Lung (tissue), 11 donors: ENCODE measurements at regions not wholly inside any gene's neighbourhood (a gene's known extent, or its start where the extent isn't known, plus 50 kb on each side); places are given as distances from the start of the nearest gene placed in this dataset.

Experiments
- ATAC-seq: fragments of 200-7000 bp; cut with Tn5 transposase; one replicate; pipeline ENCODE4 v1.9.1; 2020; ENCODE audit warnings: moderate number of reproducible peaks; ENCODE audit not compliant: insufficient read depth, low FRiP score
- DNase-seq, 3 donors: peaks; one replicate each; pipeline ENCODE4 v3.0.0-alpha.2; 2013 to 2017
- H3K27ac ChIP-seq, 2 donors: one replicate each; pipeline ENCODE4 v1.5.1; 2013; ENCODE audit warnings: mild to moderate bottlenecking in 2 of 2, moderate library complexity in 2 of 2, control low read depth in 1 of 2, inconsistent platforms in 1 of 2, low read depth in 1 of 2, low read length in 1 of 2
- H3K27me3 ChIP-seq, 3 donors: one replicate each; pipeline ENCODE4 v1.5.1; 2013; ENCODE audit warnings: low read length in 2 of 3; ENCODE audit not compliant: control insufficient read depth in 3 of 3, insufficient read depth in 3 of 3
- H3K36me3 ChIP-seq, 4 donors: one replicate each; pipeline ENCODE4 v1.5.1; 2013; ENCODE audit warnings: low read length in 4 of 4, mild to moderate bottlenecking in 1 of 4, moderate library complexity in 1 of 4; ENCODE audit not compliant: control insufficient read depth in 4 of 4, insufficient read depth in 4 of 4
- H3K4me1 ChIP-seq, 5 donors: one replicate each; pipeline ENCODE4 v1.5.1; 2013; ENCODE audit warnings: low read length in 5 of 5, mild to moderate bottlenecking in 2 of 5, moderate library complexity in 1 of 5; ENCODE audit not compliant: control insufficient read depth in 5 of 5, insufficient read depth in 5 of 5
- H3K4me3 ChIP-seq: one replicate; pipeline ENCODE4 v1.5.1; 2013; ENCODE audit warnings: mild to moderate bottlenecking, control low read depth, moderate library complexity
- H3K9ac ChIP-seq, 2 donors: one replicate each; pipeline ENCODE4 v1.5.1; 2013; ENCODE audit warnings: low read length in 2 of 2, control low read depth in 1 of 2; ENCODE audit not compliant: insufficient read depth in 1 of 2
- H3K9me3 ChIP-seq, 4 donors: one replicate each; pipeline ENCODE4 v1.5.1; 2013; ENCODE audit warnings: low read length in 3 of 4, mild to moderate bottlenecking in 1 of 4, moderate library complexity in 1 of 4; ENCODE audit not compliant: control insufficient read depth in 4 of 4, insufficient read depth in 3 of 4
- WGBS, 2 donors: extraction: QIAGEN DNeasy Blood & Tissue Kit; methylation state at CpG; one replicate each; pipeline ENCODE4 v1.1.7; 2013; 5-methylcytosine and 5-hydroxymethylcytosine counted together
- TF ChIP-seq, protein P1 (sequence below): IDR thresholded peaks from 2 replicates; pipeline ENCODE4 v1.5.1; 2012; ENCODE audit warnings: mild to moderate bottlenecking; ENCODE audit errors: control extremely low read depth, extremely low read depth
- donor health status: control.
- donor health status: control.
- donor health status: Bipolar disorder and iron deficiency.
- donor health status: healthy.
- donor health status: DM: yes; HTN: yes; CAD: no.

DNA sequence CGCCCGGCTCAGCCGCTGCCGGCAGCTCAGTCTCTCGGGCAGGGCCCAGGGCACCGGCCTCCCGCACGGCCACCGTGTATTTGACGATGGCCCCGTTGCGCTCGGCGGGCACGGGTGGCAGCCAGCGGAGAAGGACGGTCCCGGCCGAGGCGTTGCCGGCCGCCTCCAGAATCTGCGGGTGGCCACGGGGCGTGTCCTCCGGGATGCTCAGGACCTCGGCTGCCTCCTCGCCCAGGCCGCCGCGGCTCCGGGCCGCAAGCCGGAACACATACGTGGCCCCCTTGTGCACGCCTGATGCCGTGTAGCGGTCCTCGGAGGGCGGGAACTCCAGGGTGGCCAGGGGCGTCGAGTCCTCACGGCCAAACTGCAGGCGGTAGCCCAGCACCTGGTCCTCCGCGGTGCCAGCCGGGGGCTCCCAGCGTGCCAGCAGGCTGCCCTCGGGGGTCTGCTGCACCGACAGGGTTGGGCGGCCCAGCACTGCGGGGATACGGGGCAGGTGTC, 117.7 kb downstream of the PTPRS start:
- Histone ChIP-seq H3K9ac (no peak overlapping the region), H3K9me3 (peaks cover 0 to 6% (median 0%) of the 10 kb centered on the region in 4 donors), H3K4me3 (no peak overlapping the region), H3K4me1 (no peaks in the 10 kb centered on the region), H3K27ac (no peak overlapping the region), H3K36me3 (peaks cover 0 to 49% (median 30%) of the 10 kb centered on the region in 4 donors), H3K27me3 (no peaks in the 10 kb centered on the region)
- TF ChIP-seq, protein P1, sequence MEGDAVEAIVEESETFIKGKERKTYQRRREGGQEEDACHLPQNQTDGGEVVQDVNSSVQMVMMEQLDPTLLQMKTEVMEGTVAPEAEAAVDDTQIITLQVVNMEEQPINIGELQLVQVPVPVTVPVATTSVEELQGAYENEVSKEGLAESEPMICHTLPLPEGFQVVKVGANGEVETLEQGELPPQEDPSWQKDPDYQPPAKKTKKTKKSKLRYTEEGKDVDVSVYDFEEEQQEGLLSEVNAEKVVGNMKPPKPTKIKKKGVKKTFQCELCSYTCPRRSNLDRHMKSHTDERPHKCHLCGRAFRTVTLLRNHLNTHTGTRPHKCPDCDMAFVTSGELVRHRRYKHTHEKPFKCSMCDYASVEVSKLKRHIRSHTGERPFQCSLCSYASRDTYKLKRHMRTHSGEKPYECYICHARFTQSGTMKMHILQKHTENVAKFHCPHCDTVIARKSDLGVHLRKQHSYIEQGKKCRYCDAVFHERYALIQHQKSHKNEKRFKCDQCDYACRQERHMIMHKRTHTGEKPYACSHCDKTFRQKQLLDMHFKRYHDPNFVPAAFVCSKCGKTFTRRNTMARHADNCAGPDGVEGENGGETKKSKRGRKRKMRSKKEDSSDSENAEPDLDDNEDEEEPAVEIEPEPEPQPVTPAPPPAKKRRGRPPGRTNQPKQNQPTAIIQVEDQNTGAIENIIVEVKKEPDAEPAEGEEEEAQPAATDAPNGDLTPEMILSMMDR: no peak
- ATAC-seq: no peak
- no peak for DNase-seq
- 96 to 97% methylated on average over 53 of the region's 53 CpGs for WGBS, 2 donors

DNA sequence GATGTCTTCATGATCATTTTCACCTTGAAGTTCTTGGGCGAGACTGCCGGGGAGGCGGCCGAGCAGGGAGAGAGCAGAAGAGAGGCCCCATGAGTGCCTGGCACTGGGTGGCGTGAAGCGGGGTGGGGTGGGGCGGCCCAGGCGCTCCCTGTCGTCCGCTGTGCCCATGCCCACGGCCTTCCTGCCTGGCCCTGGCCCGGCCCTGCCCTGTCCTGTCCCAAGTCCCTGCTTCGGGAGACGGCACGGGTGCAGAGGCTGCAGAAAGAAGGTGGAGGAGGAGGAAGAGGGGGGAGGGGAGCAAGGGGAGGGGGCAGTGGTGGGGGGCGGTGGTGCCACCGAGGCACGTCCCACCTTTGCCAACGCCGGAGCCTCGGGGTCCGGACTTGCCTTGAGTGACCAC, 118.4 kb downstream of the PTPRS start:
- Histone ChIP-seq H3K36me3 (peaks cover 0 to 56% (median 33%) of the 10 kb centered on the region in 4 donors), H3K9me3 (peaks cover 0 to 6% (median 0%) of the 10 kb centered on the region in 4 donors), H3K27ac (no peak overlapping the region), H3K4me1 (no peaks in the 10 kb centered on the region), H3K9ac (no peak overlapping the region), H3K27me3 (no peaks in the 10 kb centered on the region), H3K4me3 (no peak overlapping the region)
- ATAC-seq: no peak
- WGBS, 2 donors: 95 to 97% methylated on average over 21 to 22 of the region's 22 CpGs
- TF ChIP-seq, protein P1: no peak
- no peak for DNase-seq

DNA sequence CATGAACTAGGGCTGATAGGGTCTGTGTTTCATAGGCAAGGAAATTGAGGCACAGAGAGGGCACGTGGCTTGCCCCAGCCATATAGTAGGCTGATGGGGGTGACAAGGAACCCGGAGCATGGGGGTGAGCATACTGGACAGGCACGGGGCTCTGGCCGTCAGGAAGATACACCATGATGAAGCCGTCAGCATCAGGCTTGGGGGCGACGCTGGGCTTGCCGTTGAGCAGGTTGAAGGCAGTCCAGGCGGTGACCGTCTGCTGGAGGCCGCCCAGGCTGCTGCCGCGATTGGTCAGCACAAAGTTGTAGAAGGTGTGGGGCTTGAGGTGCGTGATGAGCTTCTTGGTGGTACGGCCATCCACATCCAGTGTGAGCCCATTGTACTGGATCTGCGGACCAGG, 119.7 kb downstream of the PTPRS start:
- H3K27me3 ChIP-seq: no peaks in the 10 kb centered on the region
- H3K4me3 ChIP-seq: no peak overlapping the region
- ATAC-seq (no peak), DNase-seq (no peak)
- no peaks in the 10 kb centered on the region for H3K4me1 ChIP-seq
- peaks cover 0 to 6% (median 0%) of the 10 kb centered on the region in 4 donors for H3K9me3 ChIP-seq
- TF ChIP-seq, protein P1: no peak
- WGBS, 2 donors: 97% methylated on average over 16 of the region's 16 CpGs
- H3K36me3 ChIP-seq: peaks cover 0 to 60% (median 40%) of the 10 kb centered on the region in 4 donors
- no peak overlapping the region for H3K27ac ChIP-seq
- H3K9ac ChIP-seq: no peak overlapping the region

DNA sequence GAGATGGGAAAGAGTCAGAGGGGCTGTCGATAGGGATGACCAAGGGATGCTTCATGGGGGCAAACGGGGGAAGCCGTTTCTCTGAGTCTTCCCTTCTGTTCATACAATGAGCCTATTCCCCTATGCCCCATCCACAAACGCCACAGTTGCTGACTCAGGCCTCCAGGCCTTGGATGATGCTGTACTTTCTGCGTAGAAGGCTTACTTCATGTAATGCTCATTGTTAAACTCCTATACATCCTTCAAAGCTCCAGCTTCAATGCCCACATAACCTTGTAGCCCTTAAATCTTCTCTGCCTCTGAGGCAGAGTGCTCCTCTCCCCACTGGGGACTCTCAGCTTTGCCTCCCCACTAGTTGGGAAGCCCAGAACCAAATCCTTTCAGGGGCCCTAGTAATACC, 120.3 kb downstream of the PTPRS start:
- Histone ChIP-seq H3K27me3 (no peaks in the 10 kb centered on the region), H3K4me1 (no peaks in the 10 kb centered on the region), H3K36me3 (peaks cover 0 to 58% (median 41%) of the 10 kb centered on the region in 4 donors), H3K4me3 (no peak overlapping the region), H3K9me3 (peaks cover 0 to 6% (median 0%) of the 10 kb centered on the region in 4 donors), H3K9ac (no peak overlapping the region), H3K27ac (no peak overlapping the region)
- ATAC-seq (no peak), DNase-seq (no peak)
- TF ChIP-seq, protein P1: no peak
- WGBS, 2 donors: 90 to 99% methylated on average over 5 of the region's 5 CpGs
